BLaER1 treated with 17β-estradiol and CSF1 and Interleukin-3, amounts not matched to agents 10 nM and 100 nM (cell line): ENCODE measurements at regions not wholly inside any gene's neighbourhood (a gene's known extent, or its start where the extent isn't known, plus 50 kb on each side); places are given as distances from the start of the nearest gene placed in this dataset.
"Not testable (repeated sequence)": the region's sequence is repeated elsewhere in the genome, so short reads cannot be mapped to it uniquely, and the experiment has no call there.

Experiments used
- H3K27ac ChIP-seq, 11 experiments: shearing (Covaris generic); formaldehyde crosslinking; 2 replicates each; pipeline ENCODE4 v1.8.1; 2022
- H3K27me3 ChIP-seq, 11 experiments: shearing (Covaris generic); formaldehyde crosslinking; 2 replicates each; pipeline ENCODE4 v1.8.1; 2022
- H3K36me3 ChIP-seq, 11 experiments: shearing (Covaris generic); formaldehyde crosslinking; 2 replicates each; pipeline ENCODE4 v1.8.1; 2022
- H3K4me1 ChIP-seq, 10 experiments: shearing (Covaris generic); formaldehyde crosslinking; 2 replicates each; pipeline ENCODE4 v1.8.1; 2022
- H3K4me2 ChIP-seq, 11 experiments: shearing (Covaris generic); formaldehyde crosslinking; 2 replicates each; pipeline ENCODE4 v1.8.1; 2022
- H3K4me3 ChIP-seq, 10 experiments: shearing (Covaris generic); formaldehyde crosslinking; 2 replicates each; pipeline ENCODE4 v1.8.1; 2022
- H3K9ac ChIP-seq, 11 experiments: shearing (Covaris generic); formaldehyde crosslinking; 2 replicates each; pipeline ENCODE4 v1.8.1; 2022
- H3K9me3 ChIP-seq, 11 experiments: shearing (Covaris generic); formaldehyde crosslinking; replicated peaks in 1 of 11; 2 replicates each; pipeline ENCODE4 v1.8.1; 2022
- H4K20me1 ChIP-seq, 11 experiments: shearing (Covaris generic); formaldehyde crosslinking; 2 replicates each; pipeline ENCODE4 v1.8.1; 2022
- Cebpa-rat ChIP-seq, 11 experiments: shearing (Covaris generic); IDR thresholded peaks; 2 replicates each; pipeline ENCODE4 v1.8.1; 2022

- peak overlapping the region in 2 of 11 experiments; percentile 86 to 89; a peak in 1 of 22 replicates for H3K4me2 ChIP-seq
- no peak overlapping the region for H3K27ac ChIP-seq
- H3K9me3 ChIP-seq: no peaks in the 10 kb centered on the region
- peaks cover 0 to 80% (median 6%) of the 10 kb centered on the region in 10 experiments; a peak in 8 of 20 replicates for H3K4me1 ChIP-seq
- no peaks in the 10 kb centered on the region for H3K27me3 ChIP-seq
- H3K36me3 ChIP-seq: no peaks in the 10 kb centered on the region
- no peaks in the 10 kb centered on the region for H4K20me1 ChIP-seq
- no peak overlapping the region for H3K4me3 ChIP-seq
- H3K9ac ChIP-seq: no peak overlapping the region
- no peak for TF ChIP-seq Cebpa-rat (IDR thresholded peaks at IDR 0.05)
Measured at GRCh38 chr6:151693366-151693765, 114.1 kb upstream of the ESR1 start.

GRCh38 chr6:151695156-151695555 lies 112.3 kb upstream of the ESR1 start:
- no peak for TF ChIP-seq Cebpa-rat (IDR thresholded peaks at IDR 0.05)
- H3K4me2 ChIP-seq: peak overlapping the region in 2 of 11 experiments; percentile 45 to 60; a peak in 4 of 22 replicates
- no peak overlapping the region for H3K9ac ChIP-seq
- no peaks in the 10 kb centered on the region for H4K20me1 ChIP-seq
- no peaks in the 10 kb centered on the region for H3K27me3 ChIP-seq
- H3K36me3 ChIP-seq: no peaks in the 10 kb centered on the region
- H3K4me1 ChIP-seq: peaks cover 0 to 85% (median 6%) of the 10 kb centered on the region in 10 experiments; a peak in 8 of 20 replicates
- H3K9me3 ChIP-seq: no peaks in the 10 kb centered on the region
- H3K27ac ChIP-seq: no peak overlapping the region; a peak in 1 of 22 replicates
- no peak overlapping the region for H3K4me3 ChIP-seq

- not testable (repeated sequence) for H3K4me3 ChIP-seq, H3K27me3 ChIP-seq, H4K20me1 ChIP-seq, H3K4me2 ChIP-seq, H3K9ac ChIP-seq, H3K36me3 ChIP-seq, H3K27ac ChIP-seq, H3K9me3 ChIP-seq
- H3K4me1 ChIP-seq: peaks cover 0 to 88% (median under 1%) of the 10 kb centered on the region in 10 experiments; a peak in 6 of 20 replicates
Measured at GRCh38 chr6:151696302-151696701, 111.2 kb upstream of the ESR1 start.

GRCh38 chr6:151698931-151699700 lies 108.4 kb upstream of the ESR1 start:
- H3K4me1 ChIP-seq: peaks cover 0 to 89% (median 0%) of the 10 kb centered on the region in 10 experiments; a peak in 5 of 20 replicates
- no peak overlapping the region for H3K9ac ChIP-seq
- no peaks in the 10 kb centered on the region for H4K20me1 ChIP-seq
- H3K36me3 ChIP-seq: no peaks in the 10 kb centered on the region
- 0 out of 22 replicates have a peak overlapping the region, but pooled peaks of 2 of the 11 experiments have one; percentile 41 to 68 for H3K4me2 ChIP-seq
- no peaks in the 10 kb centered on the region for H3K27me3 ChIP-seq
- no peak for TF ChIP-seq Cebpa-rat (IDR thresholded peaks at IDR 0.05)
- no peak overlapping the region for H3K27ac ChIP-seq
- no peaks in the 10 kb centered on the region for H3K9me3 ChIP-seq
- H3K4me3 ChIP-seq: no peak overlapping the region

GRCh38 chr6:151699719-151700118 lies 107.8 kb upstream of the ESR1 start:
- H3K9ac ChIP-seq: no peak overlapping the region
- no peaks in the 10 kb centered on the region for H3K27me3 ChIP-seq
- no peak overlapping the region for H3K27ac ChIP-seq
- no peaks in the 10 kb centered on the region for H3K9me3 ChIP-seq
- H3K4me3 ChIP-seq: no peak overlapping the region
- H3K4me2 ChIP-seq: peak overlapping the region in 2 of 11 experiments; percentile 41 to 68; a peak in 2 of 22 replicates
- no peaks in the 10 kb centered on the region for H4K20me1 ChIP-seq
- peaks cover 0 to 89% (median 0%) of the 10 kb centered on the region in 10 experiments; a peak in 5 of 20 replicates for H3K4me1 ChIP-seq
- H3K36me3 ChIP-seq: no peaks in the 10 kb centered on the region
- TF ChIP-seq Cebpa-rat (IDR thresholded peaks at IDR 0.05): no peak

- Histone ChIP-seq H3K27ac (peak overlapping the region in 3 of 11 experiments; percentile 63 to 74 (median 68); a peak in 5 of 22 replicates), H4K20me1 (no peaks in the 10 kb centered on the region), H3K27me3 (no peaks in the 10 kb centered on the region), H3K4me3 (no peak overlapping the region), H3K4me1 (peaks cover 0 to 92% (median 0%) of the 10 kb centered on the region in 10 experiments; a peak in 5 of 20 replicates), H3K36me3 (no peaks in the 10 kb centered on the region), H3K9ac (peak overlapping the region in 2 of 11 experiments; percentile 40 to 48; a peak in 2 of 22 replicates), H3K4me2 (peak overlapping the region in 2 of 11 experiments; percentile 63 to 68; a peak in 5 of 22 replicates), H3K9me3 (no peaks in the 10 kb centered on the region)
- no peak for TF ChIP-seq Cebpa-rat (IDR thresholded peaks at IDR 0.05)
Measured at GRCh38 chr6:151701911-151702562, 105.4 kb upstream of the ESR1 start.

GRCh38 chr6:151702851-151703658 lies 104.4 kb upstream of the ESR1 start:
- Histone ChIP-seq H3K9me3 (no peaks in the 10 kb centered on the region), H4K20me1 (no peaks in the 10 kb centered on the region), H3K27me3 (no peaks in the 10 kb centered on the region), H3K36me3 (no peaks in the 10 kb centered on the region), H3K27ac (peak overlapping the region in 3 of 11 experiments; percentile 63 to 74 (median 63); a peak in 5 of 22 replicates), H3K9ac (peak overlapping the region in 2 of 11 experiments; percentile 34 to 35; a peak in 2 of 22 replicates), H3K4me2 (peak overlapping the region in 3 of 11 experiments; percentile 33 to 68 (median 39); a peak in 5 of 22 replicates), H3K4me1 (peaks cover 0 to 93% (median 0%) of the 10 kb centered on the region in 10 experiments; a peak in 5 of 20 replicates), H3K4me3 (no peak overlapping the region)
- no peak for TF ChIP-seq Cebpa-rat (IDR thresholded peaks at IDR 0.05)

GRCh38 chr6:151704383-151704782 lies 103.1 kb upstream of the ESR1 start:
- peak overlapping the region in 2 of 11 experiments; percentile 39 to 68; a peak in 3 of 22 replicates for H3K4me2 ChIP-seq
- peaks cover 0 to 80% (median 0%) of the 10 kb centered on the region in 10 experiments; a peak in 5 of 20 replicates for H3K4me1 ChIP-seq
- TF ChIP-seq Cebpa-rat (IDR thresholded peaks at IDR 0.05): no peak

More at GRCh38 chr6:151704383-151704782, 103.1 kb upstream of the ESR1 start:
- H3K9ac ChIP-seq: no peak overlapping the region
- H3K4me3 ChIP-seq: no peak overlapping the region
- H3K27ac ChIP-seq: peak overlapping the region in 2 of 11 experiments; percentile 63 to 74; a peak in 3 of 22 replicates
- H3K9me3 ChIP-seq: no peaks in the 10 kb centered on the region
- H3K27me3 ChIP-seq: no peaks in the 10 kb centered on the region
- no peaks in the 10 kb centered on the region for H3K36me3 ChIP-seq
- no peaks in the 10 kb centered on the region for H4K20me1 ChIP-seq
